GM21381 (cell line): ENCODE measurements at regions not wholly inside any gene's neighbourhood (a gene's known extent, or its start where the extent isn't known, plus 50 kb on each side); places are given as distances from the start of the nearest gene placed in this dataset.
"Not testable (repeated sequence)": the region's sequence is repeated elsewhere in the genome, so short reads cannot be mapped to it uniquely, and the experiment has no call there.

Experiments
- ATAC-seq: cut with Tn5 transposase; IDR thresholded peaks from one replicate; pipeline ENCODE4 v1.9.1; 2021; ENCODE audit warnings: mild to moderate bottlenecking, moderate library complexity; ENCODE audit not compliant: unreplicated experiment

- ATAC-seq: no peak
These were observed 65.5 kb downstream of the VCX2 start for GRCh38 chrX:8105531-8105930.

GRCh38 chrX:8103655-8104054, 67.4 kb downstream of the VCX2 start:
- ATAC-seq: no peak

- ATAC-seq: no peak
These were observed 79.6 kb downstream of the VCX2 start for GRCh38 chrX:8091510-8091909.

DNA sequence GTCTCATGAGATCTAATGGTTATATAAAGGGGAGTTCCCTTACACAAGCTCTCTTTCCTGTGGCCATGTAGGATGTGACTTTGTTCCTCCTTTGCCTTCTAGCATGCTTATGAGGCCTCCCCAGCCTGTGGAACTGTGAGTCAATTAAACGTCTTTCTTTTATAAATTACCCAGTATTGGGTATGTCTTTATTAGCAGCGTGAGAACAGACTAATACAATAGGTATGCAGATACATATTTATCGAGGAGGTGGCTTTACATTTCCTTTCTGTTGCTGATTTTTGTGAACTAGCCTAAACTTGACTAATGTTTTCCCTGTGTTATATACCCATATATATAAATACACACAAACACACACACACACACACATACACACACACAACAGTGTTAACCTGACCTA, 80.2 kb downstream of the VCX2 start:
- no peak for ATAC-seq

DNA sequence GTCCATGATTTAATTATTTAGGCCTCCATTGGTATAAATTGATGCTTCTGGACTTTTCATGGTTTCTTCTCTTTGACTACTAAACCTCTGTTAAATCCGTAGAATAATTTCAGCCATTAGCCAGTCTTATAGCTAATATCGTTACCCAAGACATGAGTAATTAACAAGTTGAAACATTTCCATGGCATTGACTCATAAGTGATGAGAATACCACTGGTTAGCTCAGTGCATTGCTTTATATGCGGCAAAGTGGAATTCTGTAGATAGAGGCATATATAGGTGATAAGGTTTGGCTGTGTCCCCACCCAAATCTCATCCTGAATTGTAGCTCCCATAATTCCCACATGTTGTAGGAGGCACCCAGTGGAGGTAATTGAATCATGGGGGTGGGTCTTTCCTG, 80.6 kb downstream of the VCX2 start:
- no peak for ATAC-seq

DNA sequence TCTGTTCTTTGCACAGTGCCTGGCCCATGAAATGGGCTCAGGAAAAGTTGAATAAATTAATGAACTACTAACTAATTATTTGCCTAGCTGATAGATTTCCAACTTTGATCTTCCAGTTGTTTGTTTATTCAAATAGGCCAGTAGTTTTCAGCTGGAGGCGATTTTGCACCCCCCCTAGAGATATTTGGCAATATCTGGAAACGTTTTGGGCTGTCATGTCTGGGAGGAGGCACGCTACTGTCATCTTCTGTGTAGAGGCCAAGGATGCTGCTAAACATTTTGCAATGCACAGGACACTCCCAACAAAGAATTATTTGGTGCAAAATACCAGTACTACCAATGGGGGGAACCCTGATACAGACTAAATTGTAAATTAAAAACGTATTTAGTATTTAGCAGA, 81.9 kb downstream of the VCX2 start:
- no peak for ATAC-seq

- no peak for ATAC-seq
These were observed 87.1 kb downstream of the VCX2 start for GRCh38 chrX:8084006-8084405.

DNA sequence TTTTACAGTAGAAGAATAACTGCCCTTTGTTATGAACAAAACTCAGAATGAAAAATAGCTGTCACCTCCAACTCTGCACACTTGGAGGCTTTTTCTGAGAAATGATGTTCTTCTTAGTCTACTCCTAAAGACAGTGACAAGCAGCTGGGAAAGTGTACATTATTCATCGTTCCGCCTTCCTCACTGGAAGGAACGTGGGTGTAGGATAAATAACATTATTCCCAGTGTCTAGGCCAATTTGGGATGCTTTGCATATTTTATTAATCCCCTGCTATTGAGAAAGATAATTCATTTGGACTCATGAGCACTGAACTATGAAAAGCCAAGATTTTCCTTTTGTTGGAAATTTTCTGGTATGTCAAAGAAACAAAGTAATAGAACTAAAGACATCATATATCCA, 87.8 kb downstream of the VCX2 start:
- ATAC-seq: no peak

- no peak for ATAC-seq
These were observed 95.4 kb downstream of the VCX2 start for GRCh38 chrX:8075636-8076035.

- ATAC-seq: no peak
These were observed 103.2 kb downstream of the VCX2 start for GRCh38 chrX:8067754-8068462.

GRCh38 chrX:8052909-8053308, 118.2 kb downstream of the VCX2 start:
- ATAC-seq: no peak

- no peak for ATAC-seq
These were observed 121.2 kb downstream of the VCX2 start for GRCh38 chrX:8049827-8050226.

DNA sequence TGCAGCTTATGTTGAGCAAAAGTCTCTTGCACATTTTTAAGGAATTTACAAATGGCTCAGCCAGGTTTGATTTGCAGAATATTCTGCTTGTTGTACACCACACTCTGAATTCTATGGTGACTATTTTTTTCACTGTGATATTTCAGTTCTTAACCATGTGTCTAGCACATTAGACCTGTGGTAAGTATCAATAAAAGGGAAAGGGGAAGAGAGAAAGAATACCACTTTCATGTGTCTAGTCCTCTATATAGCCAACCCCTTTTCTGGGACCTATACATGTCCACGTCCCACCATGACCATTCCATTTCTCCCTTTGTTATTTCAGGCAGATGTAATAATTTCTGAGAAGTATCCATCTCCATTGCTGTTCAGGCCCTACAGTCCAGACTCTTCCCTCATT, 121.3 kb upstream of the PNPLA4 start:
- no peak for ATAC-seq

- no peak for ATAC-seq
These were observed 117.7 kb upstream of the PNPLA4 start for GRCh38 chrX:8044947-8045346.

- ATAC-seq: no peak
These were observed 116.3 kb upstream of the PNPLA4 start for GRCh38 chrX:8043546-8043945.

DNA sequence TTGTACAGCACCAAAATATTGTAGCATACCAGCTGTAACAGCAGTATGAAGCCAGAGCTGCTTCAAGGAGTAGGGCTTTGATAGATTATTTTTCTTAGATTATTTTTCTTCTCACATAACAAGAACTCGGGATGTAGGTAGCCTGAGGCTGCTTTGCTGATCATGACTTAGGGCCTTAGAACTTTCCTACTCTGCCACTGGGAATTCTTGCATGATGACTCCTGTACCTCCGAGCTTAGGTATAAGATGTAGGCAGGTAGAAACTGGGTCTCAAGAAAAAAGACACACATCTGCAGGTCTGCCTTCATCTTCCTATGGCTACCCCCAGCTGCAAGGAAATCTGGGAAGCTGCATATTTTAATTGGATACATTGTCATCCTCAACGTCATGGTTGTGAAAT, 115.9 kb upstream of the PNPLA4 start:
- no peak for ATAC-seq

GRCh38 chrX:8042304-8042703, 115.1 kb upstream of the PNPLA4 start:
- no peak for ATAC-seq

- ATAC-seq: not testable (repeated sequence)
These were observed 112.5 kb upstream of the PNPLA4 start for GRCh38 chrX:8039711-8040110.

GRCh38 chrX:8037593-8038348, 110.6 kb upstream of the PNPLA4 start:
- no peak for ATAC-seq

DNA sequence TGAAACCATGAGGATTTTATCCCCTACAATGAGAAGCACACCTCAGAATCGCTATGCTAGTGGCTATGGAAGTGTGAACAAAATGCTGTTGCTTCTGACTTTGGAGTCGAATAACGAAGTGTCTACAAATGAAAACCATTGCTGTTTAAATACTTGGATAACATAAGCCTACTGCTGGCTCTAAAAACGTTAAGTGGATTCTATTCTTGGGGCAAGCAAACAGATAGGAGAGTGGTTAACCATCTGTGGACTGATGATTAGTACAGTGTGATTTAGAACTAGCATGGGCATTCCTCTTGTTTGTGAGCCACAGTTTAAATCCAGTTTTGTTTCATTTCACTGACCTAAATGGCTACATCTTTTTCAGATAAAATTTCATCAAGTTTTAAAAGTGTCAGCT, 109.7 kb upstream of the PNPLA4 start:
- no peak for ATAC-seq

DNA sequence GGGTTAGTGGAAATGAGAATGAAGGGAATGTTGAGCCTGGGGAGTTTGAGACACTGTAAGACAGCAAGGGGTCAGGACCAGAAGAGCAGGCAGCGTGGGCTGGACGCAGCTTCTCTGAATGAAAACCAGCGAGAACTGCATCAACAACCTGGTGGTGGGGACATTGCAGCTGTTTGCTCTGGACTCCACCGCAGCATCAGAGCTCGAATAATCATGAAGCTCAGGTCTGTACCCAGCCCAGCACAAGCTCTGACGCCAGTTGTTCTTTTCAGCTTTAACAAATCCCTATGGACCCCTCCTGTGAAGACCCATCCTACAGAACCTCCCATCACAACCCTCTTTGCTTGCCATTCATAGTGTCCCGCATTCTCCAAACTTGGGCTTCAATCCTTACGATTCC, 106.8 kb upstream of the PNPLA4 start:
- no peak for ATAC-seq

- ATAC-seq: no peak
These were observed 106.0 kb upstream of the PNPLA4 start for GRCh38 chrX:8033175-8033574.

- no peak for ATAC-seq
These were observed 103.1 kb upstream of the PNPLA4 start for GRCh38 chrX:8030361-8030760.
